ENCODE measurements at regions not wholly inside any gene's neighbourhood (a gene's known extent, or its start where the extent isn't known, plus 50 kb on each side); places are given as distances from the start of the nearest gene placed in this dataset.
"Not testable (repeated sequence)": the region's sequence is repeated elsewhere in the genome, so short reads cannot be mapped to it uniquely, and the experiment has no call there.

- no peak for DNase-seq (ENCODE audit: extremely low read depth, low read depth)
- TF ChIP-seq CTCF (IDR thresholded peaks at IDR 0.05; ENCODE audit: low read depth, low read length), result no peak
Observed at GRCh38 chr14:105591052-105591451, 64.7 kb downstream of the TMEM121 start.

GRCh38 chr14:105591792-105592341 lies 65.5 kb downstream of the TMEM121 start:
- not testable (repeated sequence) for DNase-seq (ENCODE audit: extremely low read depth, low read depth)

- not testable (repeated sequence) for DNase-seq (ENCODE audit: extremely low read depth, low read depth)
Observed at GRCh38 chr14:105592646-105593045, 66.3 kb downstream of the TMEM121 start.

GRCh38 chr14:105595346-105595745 lies 69.0 kb downstream of the TMEM121 start:
- not testable (repeated sequence) for DNase-seq (ENCODE audit: extremely low read depth, low read depth)

GRCh38 chr14:105596374-105596773 lies 70.0 kb downstream of the TMEM121 start:
- DNase-seq (ENCODE audit: extremely low read depth, low read depth), result not testable (repeated sequence)

GRCh38 chr14:105598040-105598763 lies 71.8 kb downstream of the TMEM121 start:
- not testable (repeated sequence) for DNase-seq (ENCODE audit: extremely low read depth, low read depth)

- not testable (repeated sequence) for DNase-seq (ENCODE audit: extremely low read depth, low read depth)
Observed at GRCh38 chr14:105598925-105599586, 72.7 kb downstream of the TMEM121 start.

- not testable (repeated sequence) for DNase-seq (ENCODE audit: extremely low read depth, low read depth)
Observed at GRCh38 chr14:105600195-105600938, 74.0 kb downstream of the TMEM121 start.

- no peak for DNase-seq (ENCODE audit: extremely low read depth, low read depth)
- no peak for TF ChIP-seq CTCF (IDR thresholded peaks at IDR 0.05; ENCODE audit: low read depth, low read length)
Observed at GRCh38 chr14:105600939-105601359, 74.6 kb downstream of the TMEM121 start.

GRCh38 chr14:105601360-105602242 lies 75.2 kb downstream of the TMEM121 start:
- no peak for TF ChIP-seq CTCF (IDR thresholded peaks at IDR 0.05; ENCODE audit: low read depth, low read length)
- no peak for DNase-seq (ENCODE audit: extremely low read depth, low read depth)
